ENCODE measurements at regions not wholly inside any gene's neighbourhood (a gene's known extent, or its start where the extent isn't known, plus 50 kb on each side); places are given as distances from the start of the nearest gene placed in this dataset.
"Not testable (repeated sequence)": the region's sequence is repeated elsewhere in the genome, so short reads cannot be mapped to it uniquely, and the experiment has no call there.

DNA sequence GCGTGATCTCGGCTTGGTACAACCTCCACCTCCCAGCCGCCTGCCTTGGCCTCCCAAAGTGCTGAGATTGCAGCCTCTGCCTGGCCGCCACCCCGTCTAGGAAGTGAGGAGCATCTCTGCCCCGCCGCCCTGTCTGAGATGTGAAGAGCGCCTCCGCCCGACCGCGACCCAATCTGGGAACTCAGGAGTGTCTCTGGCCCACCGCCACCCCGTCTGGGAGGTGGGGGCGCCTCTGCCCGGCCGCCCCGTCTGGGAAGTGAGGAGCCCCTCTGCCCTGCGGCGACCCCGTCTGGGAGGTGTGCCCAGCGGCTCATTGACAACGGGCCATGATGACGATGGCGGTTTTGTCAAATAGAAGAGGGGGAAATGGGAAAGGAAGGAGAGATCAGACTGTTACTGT, 591.2 kb downstream of the KCTD12 start:
- ATAC-seq (replicated peaks in 1 of 4); H3K4me3 ChIP-seq (ENCODE audit: control insufficient read depth in 1 of 2, extremely low read depth in 1 of 2, low read length in 1 of 2); H3K4me1 Mint-ChIP-seq; H3K4me1 ChIP-seq (ENCODE audit: control insufficient read depth in 1 of 2, extremely low read depth in 1 of 2, insufficient read depth in 2 of 2, low read length in 2 of 2); H3K27ac Mint-ChIP-seq; H3K36me3 Mint-ChIP-seq; POLR2A ChIA-PET; H3K9me3 Mint-ChIP-seq; H3K27me3 Mint-ChIP-seq; H3K9me3 ChIP-seq; H3K4me3 Mint-ChIP-seq; H3K36me3 ChIP-seq (ENCODE audit: control insufficient read depth in 2 of 2, extremely low read depth in 1 of 2, insufficient read depth in 1 of 2, low read length in 1 of 2); H3K27ac ChIP-seq (ENCODE audit: low read length); DNase-seq; CTCF ChIA-PET; H3K27me3 ChIP-seq (replicated peaks in 1 of 2; ENCODE audit: control insufficient read depth in 2 of 2, extremely low read depth in 1 of 2, insufficient read depth in 2 of 2, low read length in 1 of 2): not testable (repeated sequence)
- 96% methylated on average over 15 of the region's 25 CpGs for WGBS (ENCODE audit: insufficient coverage)

DNA sequence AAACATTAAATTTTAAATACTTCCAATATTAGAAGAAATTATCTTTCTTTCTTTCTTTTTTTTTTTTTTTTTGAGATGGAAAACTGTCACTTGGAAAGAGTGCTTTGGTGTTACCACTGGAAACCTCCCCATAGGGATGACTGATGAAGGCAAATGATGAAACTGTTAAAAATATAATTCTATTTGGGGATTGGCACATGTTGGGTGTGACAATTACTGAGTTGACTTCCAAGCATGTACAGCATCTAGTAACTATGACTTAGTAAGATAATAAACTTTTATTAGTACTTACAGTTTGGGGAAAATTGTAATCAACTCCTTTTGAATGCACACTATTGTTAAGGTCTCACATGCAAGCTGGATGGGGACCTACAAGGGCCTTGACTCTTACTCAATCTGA, 592.5 kb downstream of the KCTD12 start:
- CTCF ChIA-PET = no interaction called here
- Mint-ChIP-seq H3K27me3 (no peaks in the 10 kb centered on the region), H3K36me3 (no peaks in the 10 kb centered on the region), H3K4me3 (no peak overlapping the region), H3K4me1 (no peaks in the 10 kb centered on the region), H3K27ac (no peak overlapping the region), H3K9me3 (peaks cover 0 to 10% (median 2%) of the 10 kb centered on the region in 3 donors)
- no peak overlapping the region for H3K4me3 ChIP-seq (ENCODE audit: control insufficient read depth in 1 of 2, extremely low read depth in 1 of 2, low read length in 1 of 2)
- no peak for DNase-seq
- POLR2A ChIA-PET = no interaction called here
- no peaks in the 10 kb centered on the region for H3K27me3 ChIP-seq (replicated peaks in 1 of 2; ENCODE audit: control insufficient read depth in 2 of 2, extremely low read depth in 1 of 2, insufficient read depth in 2 of 2, low read length in 1 of 2)
- no peak overlapping the region for H3K27ac ChIP-seq (ENCODE audit: low read length)
- no peaks in the 10 kb centered on the region for H3K9me3 ChIP-seq
- H3K36me3 ChIP-seq (ENCODE audit: control insufficient read depth in 2 of 2, extremely low read depth in 1 of 2, insufficient read depth in 1 of 2, low read length in 1 of 2) = no peaks in the 10 kb centered on the region
- ATAC-seq (replicated peaks in 1 of 4) = no peak
- H3K4me1 ChIP-seq (ENCODE audit: control insufficient read depth in 1 of 2, extremely low read depth in 1 of 2, insufficient read depth in 2 of 2, low read length in 2 of 2) = no peaks in the 10 kb centered on the region

DNA sequence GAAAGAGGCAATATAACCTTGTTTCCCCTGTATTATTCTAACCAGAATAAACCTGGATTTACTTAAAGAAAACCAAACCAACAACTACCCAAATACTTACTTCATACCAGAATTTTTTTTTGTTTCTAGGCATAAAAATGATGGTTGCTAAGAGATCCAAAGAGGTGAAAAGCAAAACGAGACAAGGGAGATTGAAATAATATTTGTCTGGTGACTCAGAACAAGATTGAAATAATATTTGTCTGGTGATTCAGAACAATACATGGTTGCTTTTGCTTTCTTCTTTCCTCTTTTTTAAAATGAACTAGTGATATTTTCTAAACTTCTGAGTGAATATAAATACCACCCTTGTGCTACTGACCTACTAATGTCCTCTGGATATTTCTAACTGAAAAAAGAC, 592.9 kb downstream of the KCTD12 start:
- Histone ChIP-seq H3K27me3 (replicated peaks in 1 of 2; ENCODE audit: control insufficient read depth in 2 of 2, extremely low read depth in 1 of 2, insufficient read depth in 2 of 2, low read length in 1 of 2) (no peaks in the 10 kb centered on the region), H3K4me1 (ENCODE audit: control insufficient read depth in 1 of 2, extremely low read depth in 1 of 2, insufficient read depth in 2 of 2, low read length in 2 of 2) (no peaks in the 10 kb centered on the region), H3K27ac (ENCODE audit: low read length) (no peak overlapping the region), H3K36me3 (ENCODE audit: control insufficient read depth in 2 of 2, extremely low read depth in 1 of 2, insufficient read depth in 1 of 2, low read length in 1 of 2) (no peaks in the 10 kb centered on the region), H3K4me3 (ENCODE audit: control insufficient read depth in 1 of 2, extremely low read depth in 1 of 2, low read length in 1 of 2) (no peak overlapping the region), H3K9me3 (no peaks in the 10 kb centered on the region)
- H3K27me3 Mint-ChIP-seq = no peaks in the 10 kb centered on the region
- no peaks in the 10 kb centered on the region for H3K36me3 Mint-ChIP-seq
- no CpG with 5 or more reads among the region's 1 CpG for WGBS (ENCODE audit: insufficient coverage)
- ATAC-seq (replicated peaks in 1 of 4) (no peak), DNase-seq (no peak)
- H3K27ac Mint-ChIP-seq = no peak overlapping the region
- ChIA-PET CTCF (no interaction called here), POLR2A (no interaction called here)
- no peak overlapping the region for H3K4me3 Mint-ChIP-seq
- no peaks in the 10 kb centered on the region for H3K4me1 Mint-ChIP-seq
- peaks cover 0 to 10% (median 2%) of the 10 kb centered on the region in 3 donors for H3K9me3 Mint-ChIP-seq

DNA sequence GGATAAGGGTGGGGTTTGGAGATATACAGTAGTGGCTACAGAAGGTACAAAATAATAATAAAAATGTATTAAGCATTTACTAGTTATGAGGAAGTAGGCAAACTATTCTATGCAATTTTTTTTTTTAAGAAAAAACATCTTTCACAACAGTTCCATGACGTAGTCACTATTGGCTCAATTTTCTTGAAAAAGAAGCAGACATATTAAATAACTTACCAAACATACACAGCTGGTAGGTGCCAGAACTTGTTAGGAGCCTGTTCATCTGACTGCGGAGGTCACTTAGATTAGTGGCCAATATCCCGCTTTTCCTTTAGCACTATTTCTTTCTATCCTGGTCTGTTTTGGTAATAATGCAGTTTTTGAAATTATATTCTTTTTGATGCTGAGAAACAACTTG, 593.5 kb downstream of the KCTD12 start:
- no peak overlapping the region for H3K4me3 ChIP-seq (ENCODE audit: control insufficient read depth in 1 of 2, extremely low read depth in 1 of 2, low read length in 1 of 2)
- CTCF ChIA-PET = no interaction called here
- H3K9me3 ChIP-seq = no peaks in the 10 kb centered on the region
- no peaks in the 10 kb centered on the region for H3K36me3 ChIP-seq (ENCODE audit: control insufficient read depth in 2 of 2, extremely low read depth in 1 of 2, insufficient read depth in 1 of 2, low read length in 1 of 2)
- H3K4me3 Mint-ChIP-seq = no peak overlapping the region
- H3K27me3 ChIP-seq (replicated peaks in 1 of 2; ENCODE audit: control insufficient read depth in 2 of 2, extremely low read depth in 1 of 2, insufficient read depth in 2 of 2, low read length in 1 of 2) = no peaks in the 10 kb centered on the region
- H3K9me3 Mint-ChIP-seq = peaks cover 0 to 7% (median 2%) of the 10 kb centered on the region in 3 donors
- ATAC-seq (replicated peaks in 1 of 4) (no peak), DNase-seq (no peak)
- H3K27ac ChIP-seq (ENCODE audit: low read length) = no peak overlapping the region
- no peaks in the 10 kb centered on the region for H3K27me3 Mint-ChIP-seq
- H3K4me1 ChIP-seq (ENCODE audit: control insufficient read depth in 1 of 2, extremely low read depth in 1 of 2, insufficient read depth in 2 of 2, low read length in 2 of 2) = no peaks in the 10 kb centered on the region
- H3K27ac Mint-ChIP-seq = no peak overlapping the region
- H3K36me3 Mint-ChIP-seq = no peaks in the 10 kb centered on the region
- H3K4me1 Mint-ChIP-seq = no peaks in the 10 kb centered on the region
- POLR2A ChIA-PET = no interaction called here
- no CpG with 5 or more reads among the region's 3 CpGs for WGBS (ENCODE audit: insufficient coverage)

DNA sequence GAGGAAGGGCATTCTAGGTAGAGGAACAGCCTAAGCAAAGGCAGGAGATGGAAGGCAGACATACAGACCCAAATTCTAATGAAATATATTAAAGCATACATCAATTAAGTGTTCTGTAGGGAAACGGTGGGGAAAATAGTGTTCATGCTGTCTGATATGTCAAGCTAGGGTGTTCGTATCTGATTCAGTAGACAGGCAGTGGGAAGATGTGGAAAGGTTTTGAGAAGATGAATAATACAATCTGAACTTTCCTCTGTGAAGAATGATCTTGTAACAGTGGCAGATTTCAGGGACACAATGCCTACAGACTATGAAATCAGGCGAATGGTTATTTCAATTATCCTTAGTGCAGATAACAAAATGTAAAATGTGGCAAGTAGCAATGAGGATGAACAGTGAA, 594.2 kb downstream of the KCTD12 start:
- H3K27me3 ChIP-seq (replicated peaks in 1 of 2; ENCODE audit: control insufficient read depth in 2 of 2, extremely low read depth in 1 of 2, insufficient read depth in 2 of 2, low read length in 1 of 2) = no peaks in the 10 kb centered on the region
- no peaks in the 10 kb centered on the region for H3K9me3 ChIP-seq
- WGBS (ENCODE audit: insufficient coverage) = 69% methylated on average over 2 of the region's 3 CpGs
- no peaks in the 10 kb centered on the region for H3K4me1 ChIP-seq (ENCODE audit: control insufficient read depth in 1 of 2, extremely low read depth in 1 of 2, insufficient read depth in 2 of 2, low read length in 2 of 2)
- H3K4me3 ChIP-seq (ENCODE audit: control insufficient read depth in 1 of 2, extremely low read depth in 1 of 2, low read length in 1 of 2) = no peak overlapping the region
- DNase-seq (no peak), ATAC-seq (replicated peaks in 1 of 4) (no peak)
- H3K27ac Mint-ChIP-seq = no peak overlapping the region
- H3K4me3 Mint-ChIP-seq = no peak overlapping the region
- ChIA-PET CTCF (no interaction called here), POLR2A (no interaction called here)
- no peaks in the 10 kb centered on the region for H3K4me1 Mint-ChIP-seq
- peaks cover 0 to 4% (median 2%) of the 10 kb centered on the region in 3 donors for H3K9me3 Mint-ChIP-seq
- H3K27me3 Mint-ChIP-seq = no peaks in the 10 kb centered on the region
- H3K36me3 ChIP-seq (ENCODE audit: control insufficient read depth in 2 of 2, extremely low read depth in 1 of 2, insufficient read depth in 1 of 2, low read length in 1 of 2) = no peaks in the 10 kb centered on the region
- no peak overlapping the region for H3K27ac ChIP-seq (ENCODE audit: low read length)
- H3K36me3 Mint-ChIP-seq = no peaks in the 10 kb centered on the region

DNA sequence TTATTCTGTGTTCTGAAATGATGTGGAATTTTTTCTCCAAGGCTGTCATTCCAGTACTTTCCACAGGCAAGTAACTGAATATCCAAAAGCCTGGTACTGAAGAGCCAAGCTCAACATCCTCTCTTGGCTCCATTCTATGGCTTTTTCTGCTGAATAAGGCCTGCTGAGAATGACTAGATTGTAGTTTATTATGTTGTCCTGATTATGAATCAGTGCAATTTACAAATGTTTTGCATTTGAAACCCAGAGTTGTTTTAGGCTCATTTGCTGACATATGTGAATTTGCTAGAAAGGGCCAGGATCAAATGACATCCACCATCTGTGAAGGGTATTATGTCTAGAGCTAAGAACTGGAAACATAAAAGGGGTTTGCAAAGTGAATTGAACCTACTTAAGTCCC, 596.6 kb downstream of the KCTD12 start:
- Mint-ChIP-seq H3K36me3 (no peaks in the 10 kb centered on the region), H3K9me3 (peaks cover 0 to 4% (median 2%) of the 10 kb centered on the region in 3 donors), H3K4me3 (no peak overlapping the region), H3K4me1 (no peaks in the 10 kb centered on the region), H3K27me3 (no peaks in the 10 kb centered on the region), H3K27ac (no peak overlapping the region)
- Histone ChIP-seq H3K27me3 (replicated peaks in 1 of 2; ENCODE audit: control insufficient read depth in 2 of 2, extremely low read depth in 1 of 2, insufficient read depth in 2 of 2, low read length in 1 of 2) (no peaks in the 10 kb centered on the region), H3K4me3 (ENCODE audit: control insufficient read depth in 1 of 2, extremely low read depth in 1 of 2, low read length in 1 of 2) (no peak overlapping the region), H3K36me3 (ENCODE audit: control insufficient read depth in 2 of 2, extremely low read depth in 1 of 2, insufficient read depth in 1 of 2, low read length in 1 of 2) (no peaks in the 10 kb centered on the region), H3K9me3 (no peaks in the 10 kb centered on the region), H3K27ac (ENCODE audit: low read length) (no peak overlapping the region), H3K4me1 (ENCODE audit: control insufficient read depth in 1 of 2, extremely low read depth in 1 of 2, insufficient read depth in 2 of 2, low read length in 2 of 2) (no peaks in the 10 kb centered on the region)
- ChIA-PET CTCF (no interaction called here), POLR2A (no interaction called here)
- DNase-seq (no peak), ATAC-seq (replicated peaks in 1 of 4) (no peak)

DNA sequence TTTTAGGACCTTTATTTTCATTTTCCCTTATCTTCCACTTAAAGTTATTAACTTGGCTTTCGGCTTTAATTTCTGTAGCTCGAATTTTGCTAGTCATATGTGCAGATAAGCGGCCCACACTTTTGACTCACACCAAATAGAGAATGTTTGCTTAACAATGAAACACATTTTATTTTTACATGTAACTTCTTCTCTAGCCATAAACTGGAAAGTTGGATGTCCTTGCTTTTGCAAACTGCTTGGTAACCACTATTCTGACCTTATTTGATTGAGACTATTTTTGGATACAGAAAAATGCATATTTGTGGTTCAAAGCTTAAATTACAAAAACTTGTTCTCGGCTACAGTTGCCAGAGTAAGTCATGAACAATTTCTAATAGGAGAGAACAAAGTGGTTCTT, 600.0 kb downstream of the KCTD12 start:
- Histone ChIP-seq H3K27me3 (replicated peaks in 1 of 2; ENCODE audit: control insufficient read depth in 2 of 2, extremely low read depth in 1 of 2, insufficient read depth in 2 of 2, low read length in 1 of 2) (no peaks in the 10 kb centered on the region), H3K27ac (ENCODE audit: low read length) (no peak overlapping the region), H3K4me3 (ENCODE audit: control insufficient read depth in 1 of 2, extremely low read depth in 1 of 2, low read length in 1 of 2) (no peak overlapping the region), H3K36me3 (ENCODE audit: control insufficient read depth in 2 of 2, extremely low read depth in 1 of 2, insufficient read depth in 1 of 2, low read length in 1 of 2) (no peaks in the 10 kb centered on the region), H3K4me1 (ENCODE audit: control insufficient read depth in 1 of 2, extremely low read depth in 1 of 2, insufficient read depth in 2 of 2, low read length in 2 of 2) (no peaks in the 10 kb centered on the region), H3K9me3 (no peaks in the 10 kb centered on the region)
- ATAC-seq (replicated peaks in 1 of 4) (no peak), DNase-seq (no peak)
- H3K27ac Mint-ChIP-seq = no peak overlapping the region
- WGBS (ENCODE audit: insufficient coverage) = 100% methylated on average over 1 of the region's 4 CpGs
- H3K4me3 Mint-ChIP-seq = no peak overlapping the region
- CTCF ChIA-PET = no interaction called here
- no peaks in the 10 kb centered on the region for H3K36me3 Mint-ChIP-seq
- H3K4me1 Mint-ChIP-seq = no peaks in the 10 kb centered on the region
- no peaks in the 10 kb centered on the region for H3K9me3 Mint-ChIP-seq
- POLR2A ChIA-PET = no interaction called here
- H3K27me3 Mint-ChIP-seq = no peaks in the 10 kb centered on the region
